ENCODE measurements at regions not wholly inside any gene's neighbourhood (a gene's known extent, or its start where the extent isn't known, plus 50 kb on each side); places are given as distances from the start of the nearest gene placed in this dataset.

- DNase-seq, result no peak
These were observed 118.1 kb downstream of the EDEM1 start for GRCh38 chr3:5305684-5305989.

GRCh38 chr3:5309171-5309570, 121.7 kb downstream of the EDEM1 start:
- DNase-seq, result no peak

GRCh38 chr3:5309602-5310001, 122.1 kb downstream of the EDEM1 start:
- no peak for DNase-seq

GRCh38 chr3:5310509-5310908, 123.0 kb downstream of the EDEM1 start:
- no peak for DNase-seq

GRCh38 chr3:5312290-5312689, 124.8 kb downstream of the EDEM1 start:
- no peak for DNase-seq

GRCh38 chr3:5314897-5315296, 127.4 kb downstream of the EDEM1 start:
- no peak for DNase-seq

GRCh38 chr3:5317557-5317956, 130.1 kb downstream of the EDEM1 start:
- no peak for DNase-seq

GRCh38 chr3:5319454-5319853, 131.9 kb downstream of the EDEM1 start:
- DNase-seq, result no peak

GRCh38 chr3:5321666-5322340, 134.3 kb downstream of the EDEM1 start:
- no peak for DNase-seq

- no peak for DNase-seq
These were observed 137.3 kb downstream of the EDEM1 start for GRCh38 chr3:5324780-5325179.

- peak; percentile 58 for DNase-seq
These were observed 142.8 kb downstream of the EDEM1 start for GRCh38 chr3:5330152-5330810.

- DNase-seq, result no peak
These were observed 144.2 kb downstream of the EDEM1 start for GRCh38 chr3:5331567-5332269.

GRCh38 chr3:5332270-5332956, 144.9 kb downstream of the EDEM1 start:
- no peak for DNase-seq

GRCh38 chr3:5339967-5340535, 152.5 kb downstream of the EDEM1 start:
- DNase-seq, result no peak

GRCh38 chr3:5341610-5342009, 154.1 kb downstream of the EDEM1 start:
- no peak for DNase-seq

GRCh38 chr3:5343459-5343858, 156.0 kb downstream of the EDEM1 start:
- DNase-seq, result no peak

- no peak for DNase-seq
These were observed 157.2 kb downstream of the EDEM1 start for GRCh38 chr3:5344707-5345106.

GRCh38 chr3:5347486-5347885, 160.0 kb downstream of the EDEM1 start:
- no peak for DNase-seq

GRCh38 chr3:5348229-5348902, 160.9 kb downstream of the EDEM1 start:
- DNase-seq, result no peak

- no peak for DNase-seq
These were observed 161.8 kb downstream of the EDEM1 start for GRCh38 chr3:5349343-5349742.

- DNase-seq, result no peak
These were observed 169.6 kb downstream of the EDEM1 start for GRCh38 chr3:5357089-5357488.

GRCh38 chr3:5358911-5359310, 171.4 kb downstream of the EDEM1 start:
- no peak for DNase-seq

- DNase-seq, result no peak
These were observed 172.9 kb downstream of the EDEM1 start for GRCh38 chr3:5360453-5360852.

All from activated CD8-positive, alpha-beta memory T cell treated with anti-CD3 and anti-CD28 coated beads, Interleukin-2, amount 50 U/mL, for 48 hours (primary cell).